Glomerular visceral epithelial cell (primary cell): ENCODE measurements at regions not wholly inside any gene's neighbourhood (a gene's known extent, or its start where the extent isn't known, plus 50 kb on each side); places are given as distances from the start of the nearest gene placed in this dataset.
A peak's percentile ranks its signal among the peaks of the same experiment; 100 is the strongest.

Source experiments
- DNase-seq: peaks from one replicate; pipeline ENCODE4 v3.0.0-alpha.2; 2016; ENCODE audit errors: extremely low spot score

DNA sequence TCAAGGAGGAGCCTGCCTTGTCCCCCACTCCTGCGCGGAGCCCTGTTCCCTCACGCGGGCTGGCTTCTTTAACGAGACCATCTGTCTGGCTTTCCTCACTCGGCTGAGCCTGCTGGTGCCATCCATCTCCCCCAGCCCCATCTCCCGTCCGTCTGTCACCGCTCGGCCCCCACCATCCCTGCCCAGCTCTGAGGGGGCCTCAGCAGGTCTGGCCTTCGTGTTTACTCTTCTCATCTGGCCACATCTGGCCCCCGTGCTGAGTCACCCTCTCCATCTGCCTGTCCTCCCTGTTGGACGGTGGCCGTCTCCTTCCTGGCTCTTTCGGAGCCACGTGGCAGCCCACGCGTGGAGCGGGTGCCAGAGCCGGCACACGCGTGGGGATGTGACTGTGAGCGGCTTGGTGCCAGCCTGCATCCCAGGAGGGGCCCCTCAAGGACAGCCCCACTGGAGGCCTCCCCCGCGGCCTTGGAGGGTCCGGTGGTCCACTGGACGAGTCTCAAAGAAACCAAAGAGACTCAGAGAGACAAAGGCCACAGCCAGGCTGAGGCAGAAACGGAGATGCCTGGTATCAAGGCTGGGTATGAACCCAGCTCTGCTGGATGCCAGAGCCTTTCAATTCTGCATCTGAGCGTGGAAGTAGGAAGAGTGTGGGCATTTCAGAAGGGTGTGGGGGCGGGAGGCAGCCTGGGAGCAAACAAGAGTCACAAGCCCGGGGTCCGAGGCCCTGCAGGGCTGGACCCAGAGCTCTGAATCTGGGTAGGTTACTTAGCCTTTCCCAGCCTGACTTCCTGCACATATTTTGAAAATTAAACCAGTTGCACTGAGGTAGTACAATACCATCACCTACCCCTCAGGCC lies 76.7 kb upstream of the UNC5A start:
- no peak for DNase-seq

DNA sequence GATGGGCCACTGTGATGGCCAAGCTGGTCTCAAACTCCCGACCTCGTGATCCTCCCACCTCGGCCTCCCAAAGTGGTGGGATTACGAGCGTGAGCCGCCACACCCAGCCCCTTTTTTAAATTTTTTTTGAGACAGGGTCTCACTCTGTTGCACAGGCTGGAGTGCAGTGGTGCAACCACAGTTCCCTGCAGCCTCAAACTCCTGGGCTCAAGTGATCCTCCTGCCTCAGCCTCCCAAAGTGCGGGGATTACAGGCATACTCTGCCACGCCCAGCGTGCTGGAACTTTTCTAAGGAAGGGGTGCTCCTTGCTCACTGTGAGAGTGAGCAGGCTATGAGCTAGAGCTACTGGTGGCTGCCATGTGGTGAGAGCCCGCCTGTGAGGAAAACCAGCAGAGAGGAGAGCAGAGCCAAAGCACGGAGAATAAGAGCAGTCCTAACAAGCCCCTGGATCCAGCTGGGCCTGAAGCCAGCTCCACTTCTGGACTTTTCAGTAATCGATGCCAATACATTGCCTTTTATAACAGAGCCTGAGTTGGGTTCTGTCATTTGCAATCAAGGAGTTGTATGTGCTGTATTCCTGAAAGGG lies 75.5 kb upstream of the UNC5A start:
- no peak for DNase-seq

DNA sequence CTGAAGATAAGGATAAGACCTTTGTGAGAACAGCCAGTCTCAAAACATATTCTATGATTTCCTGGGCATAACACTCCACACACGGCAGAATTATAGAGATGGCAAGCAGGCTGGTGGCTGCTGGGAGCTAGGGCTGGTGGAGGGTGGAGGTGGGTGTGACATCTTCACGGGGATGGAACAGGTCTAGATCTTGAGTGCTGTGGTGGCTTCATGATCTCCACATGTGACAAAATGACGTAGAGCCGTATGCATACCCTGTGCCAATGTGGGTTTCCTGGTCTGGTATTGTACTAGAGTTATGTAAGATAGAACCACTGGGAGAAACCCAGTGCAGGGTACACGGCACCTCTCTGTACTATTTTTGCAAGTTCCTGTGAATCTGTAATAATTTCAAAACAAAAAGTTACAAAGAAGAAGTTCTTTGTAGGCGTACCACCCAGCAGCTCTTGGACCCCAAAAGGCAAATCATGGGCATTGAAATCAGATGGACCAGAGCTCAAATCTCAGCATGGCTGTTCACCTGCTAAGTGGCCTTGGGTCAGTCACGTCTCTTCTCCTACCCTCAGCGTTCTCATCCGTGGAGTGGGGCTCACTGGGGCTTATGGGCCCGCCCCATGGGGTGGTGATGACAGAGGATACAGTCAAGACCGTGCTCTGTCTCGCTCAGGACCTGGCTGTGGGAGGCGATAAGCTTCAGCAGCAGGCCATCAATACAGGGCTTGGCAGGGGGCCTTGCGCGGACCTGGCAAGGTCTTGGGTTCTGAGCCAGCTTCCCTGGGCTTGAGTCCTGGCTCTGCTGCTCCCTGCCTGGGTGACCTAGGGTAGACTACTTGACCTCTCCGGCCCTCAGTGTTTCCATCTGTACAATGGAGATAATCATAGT lies 74.7 kb upstream of the UNC5A start:
- DNase-seq: no peak

DNA sequence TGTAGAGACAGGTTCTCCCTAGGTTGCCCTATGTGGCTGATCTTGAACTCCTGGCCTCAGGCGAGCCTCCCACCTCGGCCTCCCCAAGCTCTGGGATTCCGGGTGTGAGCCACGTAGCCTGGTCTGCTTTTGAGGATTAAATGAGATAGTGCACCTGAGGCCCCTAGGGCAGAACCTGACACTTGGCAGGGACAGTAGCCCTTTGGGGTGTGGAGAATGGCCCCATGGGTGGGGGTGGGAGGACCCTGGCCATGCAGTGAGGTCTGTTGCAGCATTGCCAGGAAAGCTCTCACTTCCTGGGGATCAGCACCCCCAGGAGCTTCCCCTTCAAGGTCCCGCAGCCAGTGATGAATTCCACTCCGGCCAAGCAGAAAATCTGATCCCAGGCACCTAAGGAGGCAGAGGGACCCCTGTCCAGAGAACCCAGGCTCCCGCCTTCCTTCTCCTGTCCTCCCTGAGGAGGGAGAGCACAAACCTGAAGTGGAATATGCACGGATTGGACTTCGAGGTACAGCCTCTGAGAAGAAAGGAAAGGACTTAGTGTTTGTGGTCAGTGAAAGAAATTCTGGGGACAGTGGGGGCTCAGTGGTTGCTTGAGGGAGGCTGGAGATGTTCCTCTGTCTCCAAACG lies 73.9 kb upstream of the UNC5A start:
- peak; percentile 9 for DNase-seq

DNA sequence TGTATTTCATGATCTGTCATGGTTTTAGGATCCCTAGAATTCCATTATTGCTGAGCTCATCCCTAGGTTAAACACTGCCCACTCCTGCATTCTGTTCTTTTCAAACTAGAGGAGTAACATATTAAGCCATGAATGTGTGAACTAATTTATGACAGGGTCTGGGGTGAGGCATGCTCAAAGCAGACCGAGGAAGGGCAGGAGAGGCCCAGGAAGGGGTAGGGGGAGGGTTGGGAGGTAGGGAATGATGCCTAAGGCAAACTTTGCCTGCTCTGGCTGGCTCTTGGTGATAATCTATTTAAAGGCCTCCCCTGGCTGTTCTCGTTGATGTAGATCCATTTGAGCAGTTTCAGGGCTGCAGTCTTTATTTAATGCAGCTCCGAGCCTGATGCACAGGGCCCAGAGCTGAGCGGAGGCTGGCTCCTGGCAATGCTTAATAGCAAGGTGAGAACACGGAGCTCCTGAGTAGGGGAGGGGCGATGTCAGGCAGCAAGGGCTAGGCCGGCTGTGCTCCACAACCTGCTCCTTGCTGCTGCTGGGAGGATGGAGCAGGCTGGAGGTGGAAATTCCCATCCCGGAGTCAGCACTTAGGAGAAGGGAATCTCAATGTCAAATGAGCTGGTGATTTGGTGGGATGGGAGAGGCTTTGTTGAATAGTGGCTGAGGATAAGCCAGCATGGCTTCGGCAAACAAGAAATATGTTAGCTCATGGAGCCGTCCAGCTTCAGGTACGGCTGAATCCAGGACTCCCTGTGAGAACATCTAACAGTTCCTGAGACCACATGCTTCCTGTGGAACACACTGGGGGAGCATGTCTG lies 73.2 kb upstream of the UNC5A start:
- peak; percentile 16 for DNase-seq

DNA sequence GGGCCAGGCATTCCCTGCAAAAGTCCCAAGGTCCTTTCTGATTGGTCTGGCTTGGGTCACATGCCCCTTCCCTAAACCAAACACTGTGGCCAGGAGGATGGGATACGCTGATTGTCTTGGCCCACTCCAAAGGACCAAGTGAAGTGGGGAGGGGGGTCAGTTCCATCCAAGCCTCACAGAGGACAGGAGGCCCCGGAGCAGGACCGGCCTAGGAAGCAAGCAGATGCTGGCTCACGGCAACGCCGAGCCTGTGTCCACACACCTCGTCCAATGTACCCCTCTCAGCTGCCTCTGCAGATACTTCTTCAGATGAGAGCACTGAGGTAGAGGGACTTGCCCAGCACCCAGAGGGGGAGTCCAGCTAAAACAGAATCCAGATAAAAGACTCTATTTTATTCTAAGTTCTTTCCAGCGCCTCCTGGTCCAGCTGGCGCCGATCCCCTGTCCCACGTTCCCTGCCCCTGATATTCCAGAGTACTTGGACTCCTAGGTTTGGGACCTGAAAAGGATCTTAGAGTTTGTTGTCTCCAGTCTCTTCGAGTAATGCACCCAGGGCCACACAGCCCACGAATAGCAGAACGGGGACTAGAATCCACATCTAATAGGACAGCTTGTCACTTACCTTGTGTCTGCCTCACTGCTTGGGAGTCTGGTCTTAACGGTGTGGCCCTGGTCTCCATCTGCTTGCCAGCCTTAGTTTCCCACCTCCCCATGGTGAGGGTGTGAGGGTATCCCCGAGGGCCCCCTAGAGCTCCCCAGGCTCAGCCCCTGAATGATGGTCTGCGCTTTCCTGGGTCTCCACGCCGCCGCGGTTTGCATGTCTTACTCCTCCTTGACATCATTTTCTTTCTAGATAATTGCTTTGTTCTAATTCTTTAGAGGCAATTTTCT lies 72.4 kb upstream of the UNC5A start:
- DNase-seq: no peak

DNA sequence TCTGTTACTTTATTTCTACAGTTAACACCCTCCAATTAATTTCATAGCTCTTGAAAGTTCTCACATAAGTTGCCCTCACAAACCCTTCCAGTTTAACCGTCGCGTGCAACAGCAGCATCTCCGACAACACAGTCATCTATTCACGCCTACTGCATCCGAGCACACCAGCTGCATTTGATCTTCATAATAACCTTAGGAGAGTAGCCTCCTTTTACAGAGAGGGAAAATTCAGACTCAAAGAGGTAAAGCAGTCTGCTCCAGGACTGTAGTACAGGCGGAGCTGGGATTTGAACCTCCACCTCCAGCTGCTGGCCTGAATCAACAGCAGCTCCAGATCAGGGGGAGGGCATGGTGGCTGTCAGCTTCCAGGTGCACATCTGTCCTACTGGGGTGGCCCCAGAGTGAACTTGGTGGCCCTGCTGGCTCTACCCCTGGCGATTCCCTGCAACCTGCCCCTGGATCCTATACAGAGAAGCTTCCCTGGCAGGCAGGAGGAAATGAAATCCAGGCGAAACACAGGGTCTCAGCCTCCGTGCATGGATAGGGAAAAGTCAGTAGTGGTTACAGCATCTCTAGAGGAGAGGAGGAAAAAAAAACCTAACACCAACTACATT lies 71.6 kb upstream of the UNC5A start:
- no peak for DNase-seq

DNA sequence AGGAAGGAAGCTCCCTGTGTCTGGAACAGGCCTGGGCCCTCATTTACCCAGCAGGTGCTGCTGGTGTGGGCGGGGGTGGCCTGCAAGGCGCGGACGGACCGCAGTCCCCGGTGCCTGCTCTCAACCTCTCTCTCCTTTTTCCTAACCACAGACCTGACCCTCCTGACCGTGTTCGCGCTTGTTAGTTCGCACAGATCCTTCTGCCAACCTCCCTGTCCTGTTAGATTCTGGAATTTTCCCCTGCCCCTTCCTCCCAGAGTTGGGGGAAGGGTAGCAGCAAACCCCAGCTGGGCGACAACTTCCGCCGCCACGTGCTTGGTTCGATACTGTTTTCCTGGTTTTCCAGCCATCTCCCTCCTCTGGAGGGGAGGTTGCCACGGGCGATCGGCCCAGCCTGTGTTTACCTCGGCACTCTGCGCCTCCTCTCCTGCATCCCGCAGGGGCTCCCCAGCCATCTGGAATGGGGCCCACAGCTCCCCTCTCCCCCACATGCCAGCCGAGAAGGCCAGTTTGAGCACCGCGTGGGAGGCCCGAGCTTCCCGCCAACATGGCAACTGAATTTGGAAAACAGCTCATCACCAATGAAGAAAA lies 70.8 kb upstream of the UNC5A start:
- no peak for DNase-seq

DNA sequence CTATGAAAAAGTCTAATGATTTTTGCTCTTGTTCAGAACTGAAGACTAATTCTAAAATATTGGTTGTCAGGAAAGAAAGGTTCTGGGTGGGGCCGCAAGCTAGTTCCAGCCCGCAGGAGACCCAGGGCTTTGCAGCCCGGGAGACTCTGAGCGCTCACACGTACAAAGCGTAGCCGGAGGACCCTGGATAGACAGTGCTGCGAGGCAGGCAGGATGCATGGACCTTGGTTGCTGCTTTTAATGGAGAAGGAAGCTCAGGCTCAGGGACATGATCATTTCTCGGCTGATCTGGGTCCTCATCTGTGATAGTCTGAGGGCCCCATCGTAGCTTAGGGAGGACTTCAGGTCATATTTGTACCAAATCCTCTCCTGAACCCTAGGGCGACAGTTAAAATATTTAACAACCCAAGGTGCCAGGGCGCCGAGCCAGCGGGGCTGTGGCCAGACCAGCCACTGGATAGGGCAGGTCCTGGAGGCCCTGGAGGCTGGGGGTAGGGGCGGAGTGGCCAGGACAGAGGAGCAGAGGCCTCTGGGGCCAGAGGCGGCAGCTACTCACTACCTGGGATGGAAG lies 70.1 kb upstream of the UNC5A start:
- DNase-seq: no peak

DNA sequence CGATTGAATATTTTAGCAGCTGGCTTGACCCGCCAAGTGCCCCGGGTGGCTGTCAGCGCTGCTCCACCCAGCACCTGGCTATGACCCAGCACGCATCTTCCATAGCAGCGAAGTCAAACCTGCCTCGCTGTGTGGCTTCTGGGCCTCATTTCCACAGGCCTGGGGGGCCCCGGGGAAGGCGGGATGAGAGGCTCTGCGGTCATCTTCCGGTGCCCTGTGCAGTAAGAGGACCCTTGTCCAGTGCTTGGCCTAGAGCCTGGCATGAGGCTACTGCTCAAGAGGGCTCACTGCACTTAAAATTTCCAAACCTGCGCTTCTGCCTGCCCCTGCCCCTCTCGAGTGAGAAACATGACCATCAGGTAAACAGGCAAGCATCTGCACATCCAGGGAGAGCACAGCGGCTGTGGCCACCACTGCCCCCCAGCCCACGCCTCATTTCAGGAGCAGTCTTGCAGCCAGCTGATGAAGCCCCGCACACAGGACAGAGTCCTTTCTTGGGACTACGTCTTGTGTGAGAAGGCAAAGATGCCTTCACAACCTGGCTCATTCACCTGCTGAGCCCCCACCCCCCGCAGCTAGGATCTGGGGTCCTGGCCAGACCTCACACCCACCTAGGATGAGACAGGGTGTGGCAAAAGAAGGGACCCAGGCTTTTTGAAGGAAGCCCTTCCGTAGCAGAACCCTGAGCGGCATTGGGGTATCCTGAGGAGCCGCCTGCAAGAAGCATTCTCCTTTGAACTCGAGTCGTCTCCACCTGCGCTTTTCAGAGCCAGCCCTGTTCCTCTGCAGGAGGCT lies 69.5 kb upstream of the UNC5A start:
- no peak for DNase-seq

DNA sequence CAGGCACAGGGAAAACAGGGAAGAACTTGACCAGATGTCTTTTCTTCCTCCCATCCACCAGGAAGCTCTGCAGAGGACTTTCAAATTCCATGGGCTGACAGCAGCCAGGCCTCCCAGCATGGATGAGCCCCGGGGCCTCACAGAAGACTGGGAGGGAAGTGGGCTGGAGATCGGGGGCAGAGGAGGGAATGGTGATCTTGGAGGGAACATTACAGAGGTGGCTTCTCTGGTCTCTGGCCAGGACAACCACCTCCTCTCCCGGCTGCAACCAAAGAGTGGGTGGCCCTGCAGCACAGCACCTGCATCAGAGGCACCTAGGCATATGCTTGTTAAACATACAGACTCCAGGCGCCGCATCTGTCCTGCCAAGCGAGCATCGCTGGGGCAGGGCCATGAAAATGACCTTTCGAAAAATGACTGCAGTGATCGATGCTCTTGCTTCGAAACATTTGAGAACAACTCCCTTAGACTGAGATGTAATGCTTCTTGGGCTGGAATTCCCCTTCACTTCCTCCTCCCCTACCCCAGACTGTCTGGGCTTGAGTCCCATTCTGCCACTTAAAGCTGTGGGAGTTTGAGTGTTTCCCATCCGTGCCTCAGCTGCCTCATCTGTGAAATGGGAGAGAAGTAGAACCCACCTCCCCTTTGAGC lies 68.7 kb upstream of the UNC5A start:
- DNase-seq: no peak

DNA sequence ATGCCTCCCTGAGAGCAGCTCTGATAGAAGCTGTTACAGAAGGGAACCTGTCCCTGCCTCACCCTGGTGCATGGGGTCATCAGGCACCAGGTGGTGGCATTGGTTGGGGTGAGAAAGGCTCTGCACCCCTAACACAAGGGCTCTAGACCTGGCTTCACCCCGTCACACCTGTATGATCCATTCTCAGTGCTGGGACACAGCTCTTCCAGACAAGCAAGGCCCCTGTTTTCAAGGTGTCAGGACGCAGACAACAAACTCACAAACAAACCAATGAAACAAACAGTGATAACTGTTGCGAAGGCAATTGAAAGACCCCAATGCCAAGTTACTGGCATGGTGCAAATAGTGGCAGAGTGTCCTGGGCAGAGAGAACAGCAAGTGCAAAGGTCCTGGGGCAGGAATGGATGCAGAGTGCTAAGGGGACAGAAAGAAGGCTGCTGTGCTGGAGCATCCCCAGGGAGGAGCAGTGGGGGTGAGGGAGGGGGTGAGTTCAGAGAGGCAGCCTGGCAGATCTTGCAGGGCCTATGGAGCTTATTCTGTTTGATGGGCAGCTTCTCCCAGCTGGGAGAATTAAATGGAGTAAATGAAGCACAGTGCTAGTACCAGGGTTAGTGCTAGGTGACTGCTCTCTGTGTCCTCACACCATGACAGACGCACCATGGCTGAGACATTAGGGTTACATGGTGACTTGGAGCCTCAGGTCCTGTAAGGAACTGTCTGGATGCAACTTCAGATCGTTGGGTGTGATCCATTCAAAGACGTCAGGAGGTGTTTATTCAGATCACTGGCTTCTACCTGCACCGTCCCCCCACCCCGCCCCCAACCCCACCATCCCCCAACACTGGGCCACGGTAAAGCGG lies 67.9 kb upstream of the UNC5A start:
- DNase-seq: no peak

DNA sequence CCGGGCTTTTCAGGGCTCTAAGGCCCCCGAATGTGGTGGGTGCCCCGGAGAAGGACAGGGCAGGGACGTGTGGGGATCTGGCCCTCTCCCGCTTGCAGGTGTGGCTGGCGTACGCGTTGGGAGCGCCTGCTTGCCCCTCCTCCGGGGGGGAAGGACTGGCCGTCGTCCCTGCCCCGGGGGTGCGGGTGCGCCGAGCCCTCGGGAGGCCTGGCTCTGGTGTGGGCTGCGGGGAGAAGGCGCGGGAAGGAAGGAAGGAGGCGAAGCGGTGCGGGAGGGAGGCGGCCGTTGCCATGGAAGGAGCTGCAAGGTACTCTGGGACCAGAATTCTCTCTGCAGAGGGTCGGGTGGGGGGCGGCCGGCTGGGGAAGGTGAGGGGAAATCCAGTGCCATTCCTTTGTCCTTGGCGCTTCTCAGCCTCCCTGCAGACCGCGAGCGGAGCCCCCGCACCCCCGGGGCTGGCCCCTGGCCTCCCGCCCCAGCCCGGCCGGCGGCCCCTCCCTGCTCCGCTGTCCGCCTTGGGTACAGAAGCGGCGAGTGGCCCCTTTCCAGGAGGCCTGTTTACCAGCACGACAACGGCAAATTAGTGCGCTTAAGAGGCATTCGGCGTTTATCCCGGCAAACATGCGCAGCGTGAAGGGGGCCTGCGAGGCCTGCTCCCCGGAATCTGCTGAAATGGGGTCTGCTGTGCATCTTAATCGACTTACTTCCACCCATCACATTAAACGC lies 67.1 kb upstream of the UNC5A start:
- no peak for DNase-seq

DNA sequence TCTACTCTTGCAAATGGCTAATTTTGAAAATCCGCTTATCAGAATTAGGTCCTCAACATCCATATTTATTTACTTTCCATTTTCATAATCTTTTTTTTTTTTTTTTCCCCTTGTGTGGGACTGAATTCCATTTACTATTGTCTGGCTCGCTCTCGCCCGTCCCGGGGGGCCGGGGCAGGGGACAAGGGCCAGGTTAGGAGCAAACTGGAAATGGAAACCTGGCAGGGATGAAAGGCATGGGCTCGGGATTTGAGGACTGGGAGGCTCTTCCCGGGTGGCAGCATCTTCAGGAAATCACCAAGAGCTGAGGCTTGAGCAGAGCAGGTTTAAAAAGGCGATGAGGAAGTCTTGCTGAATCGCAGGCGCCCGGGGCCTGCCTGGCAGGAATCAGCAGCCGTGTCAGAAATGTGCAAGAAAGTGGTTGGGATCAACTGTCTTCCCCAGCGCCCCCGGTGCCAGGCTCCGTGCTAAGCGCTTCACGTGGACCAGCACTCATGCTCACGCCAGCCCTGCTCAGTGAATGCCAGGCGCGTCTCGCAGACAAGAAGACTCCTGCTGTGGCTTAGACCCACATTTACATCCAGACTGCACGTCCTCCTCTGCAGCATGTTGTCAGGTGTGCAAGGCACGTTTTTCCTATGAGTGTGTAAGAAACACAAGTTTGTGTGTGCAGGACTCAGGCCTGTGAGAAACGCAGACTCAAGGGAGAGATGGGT lies 66.3 kb upstream of the UNC5A start:
- no peak for DNase-seq

DNA sequence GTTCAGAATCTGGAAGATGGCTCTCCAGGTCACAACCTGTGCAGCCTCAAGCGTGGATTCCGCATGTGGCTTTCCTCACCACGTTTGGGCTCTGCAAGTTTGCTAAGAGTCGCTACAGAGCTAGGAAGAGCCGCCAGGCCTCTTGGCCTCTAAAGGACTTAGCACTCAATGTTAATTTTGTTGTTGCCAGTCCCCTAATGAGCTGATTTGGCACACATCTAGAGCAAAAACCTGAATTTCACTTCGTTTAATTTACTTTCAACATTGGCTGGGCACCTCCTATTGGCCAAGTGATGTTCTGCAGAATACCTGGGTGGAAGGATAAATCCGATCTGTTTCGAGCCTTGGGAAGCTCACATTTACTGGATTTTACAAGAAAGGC lies 65.8 kb upstream of the UNC5A start:
- no peak for DNase-seq
